NCI-H1930 (cell line): ENCODE measurements at regions not wholly inside any gene's neighbourhood (a gene's known extent, or its start where the extent isn't known, plus 50 kb on each side); places are given as distances from the start of the nearest gene placed in this dataset.

Experiments used
- DNase-seq, 2 experiments: peaks; one replicate each; lab custom pipeline; 2025; lab: John Stamatoyannopoulos, UW

DNA sequence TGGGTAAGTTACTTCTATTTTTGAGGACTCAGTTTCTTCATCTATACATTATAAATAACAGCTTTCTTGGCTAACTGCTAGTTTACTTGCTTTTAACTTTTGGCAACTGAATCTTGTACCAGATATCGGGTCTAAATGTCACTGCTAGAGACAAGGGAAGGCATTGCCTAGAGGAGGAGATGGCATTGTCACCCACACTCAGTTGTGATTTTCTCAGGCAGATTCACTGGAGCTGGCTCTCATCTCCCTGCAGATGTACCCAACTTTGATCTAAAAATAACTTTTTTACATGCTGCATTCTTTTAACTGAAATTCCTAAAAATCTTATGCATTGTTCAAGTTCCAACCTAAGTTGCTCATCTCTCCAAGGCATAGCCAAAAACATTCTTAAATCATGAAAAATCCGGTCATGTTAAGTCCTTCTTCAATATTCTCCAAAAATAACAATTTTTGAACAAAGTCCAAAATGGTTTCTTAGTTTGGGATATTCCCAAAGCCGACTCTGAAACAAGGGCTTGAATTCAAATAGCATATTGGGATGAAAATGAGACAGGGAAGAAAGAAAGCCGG is 469.0 kb upstream of the BOD1L1 start:
- DNase-seq, result no peak

GRCh38 chr4:14100349-14100748 is 472.8 kb upstream of the BOD1L1 start:
- DNase-seq, result no peak

DNA sequence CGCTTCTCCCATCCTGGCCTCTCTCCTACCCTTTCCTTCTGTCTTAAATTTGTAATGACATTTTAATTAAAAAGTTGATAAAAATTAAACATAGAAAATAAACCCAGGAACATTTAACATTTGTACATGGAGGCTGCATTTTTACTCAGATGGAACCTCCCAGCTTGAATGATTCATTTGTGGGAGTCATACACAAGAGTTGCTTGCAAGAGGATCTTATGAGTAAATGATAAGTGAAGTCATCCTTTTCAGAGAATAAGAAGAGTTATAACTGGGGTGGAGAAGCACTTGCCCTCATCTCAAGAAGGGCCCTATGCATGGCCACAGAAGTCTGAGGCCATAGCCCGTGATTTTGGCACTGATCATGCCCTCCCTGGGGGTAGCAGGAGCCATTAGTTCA is 482.9 kb upstream of the BOD1L1 start:
- DNase-seq, result no peak

- DNase-seq, result no peak
These were observed 484.2 kb upstream of the BOD1L1 start for GRCh38 chr4:14111730-14112181.

DNA sequence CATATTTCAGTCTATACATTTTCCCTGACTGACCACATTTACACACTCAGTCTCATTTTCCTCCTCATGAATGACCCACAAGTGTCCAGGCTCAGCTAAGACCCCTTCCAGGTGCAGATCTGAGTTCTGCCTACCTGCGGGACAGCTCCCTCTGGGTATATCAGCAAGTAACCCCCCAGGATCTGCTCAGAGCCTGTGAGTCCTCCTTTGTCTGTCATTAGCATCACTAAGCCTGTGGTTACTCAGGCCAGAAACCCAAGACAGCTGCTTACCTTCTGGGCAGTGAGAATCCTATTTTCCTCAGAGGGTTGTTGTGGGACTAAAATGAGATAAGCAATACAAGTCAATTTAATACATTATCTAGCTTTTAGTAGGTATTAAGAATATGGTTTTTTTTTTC is 487.6 kb upstream of the BOD1L1 start:
- no peak for DNase-seq

DNA sequence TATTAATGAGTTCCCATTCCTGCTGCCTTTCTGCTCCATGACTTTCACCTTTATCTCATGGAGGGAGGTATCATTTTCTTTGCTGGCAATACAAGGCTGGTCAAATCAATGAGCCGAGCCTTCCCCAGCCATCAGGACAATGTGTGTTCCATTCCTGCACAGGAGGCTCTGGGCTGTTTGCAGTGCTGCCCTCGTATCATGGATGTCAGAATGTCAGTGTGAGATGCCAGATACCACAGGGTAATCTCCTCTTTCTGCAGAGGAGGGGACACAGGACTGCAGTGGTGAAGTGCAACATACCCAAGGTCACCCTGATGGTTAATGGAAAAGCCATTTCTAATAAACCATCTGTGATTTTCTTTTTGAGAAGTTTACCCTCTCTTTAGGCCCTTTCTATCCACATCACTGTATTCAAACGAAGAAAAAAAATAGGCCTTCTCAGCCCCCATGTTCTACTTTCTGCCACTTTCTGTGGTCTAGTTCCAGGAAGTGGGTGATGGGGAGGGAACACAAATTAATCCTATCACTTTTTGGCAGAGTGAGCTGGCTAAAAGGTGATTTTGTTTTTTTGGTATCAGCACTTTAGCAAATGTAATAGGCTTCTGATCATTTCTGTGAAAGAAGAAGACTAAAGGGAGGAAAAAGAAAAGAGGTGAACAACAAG is 490.2 kb upstream of the BOD1L1 start:
- DNase-seq, result no peak

DNA sequence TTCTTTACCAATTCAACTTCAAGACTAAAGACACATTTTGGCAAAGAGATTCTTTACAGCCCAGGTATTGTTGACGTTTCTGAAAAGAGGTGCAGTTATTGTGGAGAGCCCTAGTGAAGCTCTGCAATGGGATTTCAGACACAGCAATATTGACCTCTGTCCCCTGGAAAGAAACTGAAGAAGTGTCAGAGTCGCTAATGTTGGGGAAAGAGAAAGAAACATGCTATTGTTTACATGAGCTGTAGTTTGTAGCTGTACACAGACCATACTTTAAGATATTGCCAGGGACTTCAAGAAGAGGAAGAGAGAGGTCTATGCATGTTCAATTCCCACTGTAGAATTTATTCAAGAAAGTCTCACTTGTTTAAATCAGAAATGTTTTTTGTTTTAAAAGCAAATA is 497.3 kb upstream of the BOD1L1 start:
- DNase-seq, result no peak

- no peak for DNase-seq
These were observed 498.0 kb upstream of the BOD1L1 start for GRCh38 chr4:14125375-14126129.

DNA sequence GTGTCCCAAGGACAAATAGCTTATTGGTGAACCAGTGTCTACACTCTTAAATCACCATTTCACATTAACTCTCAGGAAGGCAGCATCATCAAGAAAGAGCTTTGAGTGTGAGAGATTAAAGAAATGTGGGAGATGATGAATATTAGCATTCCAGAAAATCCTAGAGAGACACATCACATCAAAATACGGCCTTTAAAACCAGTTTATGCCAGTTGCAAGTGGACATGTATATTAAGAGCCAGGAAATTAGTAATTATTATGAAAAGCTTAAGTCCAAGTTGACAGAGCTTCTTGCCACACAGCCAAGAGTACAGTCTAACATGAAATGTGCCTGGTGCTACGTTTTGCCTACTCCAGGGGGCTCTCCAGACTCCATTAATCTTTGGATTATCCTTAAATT is 503.0 kb upstream of the BOD1L1 start:
- no peak for DNase-seq

DNA sequence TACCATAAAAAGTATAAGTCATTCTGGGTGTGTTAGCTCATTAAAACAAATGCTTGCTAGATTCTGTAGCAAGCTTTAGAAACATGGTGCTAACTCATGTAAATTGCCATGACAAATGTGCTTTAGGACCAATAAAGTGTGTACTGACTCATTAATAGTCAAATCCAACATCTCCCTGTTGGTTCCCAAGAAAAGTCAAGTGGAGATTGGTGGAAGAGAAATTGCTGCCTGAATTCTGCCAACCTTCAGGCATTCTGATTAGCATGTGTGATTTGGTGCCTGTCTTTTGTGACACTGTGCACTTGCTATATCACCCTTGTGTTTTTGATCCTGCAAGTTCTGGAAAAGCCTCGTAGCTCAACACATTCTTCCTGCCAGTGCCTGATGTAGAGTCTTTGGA is 503.8 kb upstream of the BOD1L1 start:
- DNase-seq, result no peak

DNA sequence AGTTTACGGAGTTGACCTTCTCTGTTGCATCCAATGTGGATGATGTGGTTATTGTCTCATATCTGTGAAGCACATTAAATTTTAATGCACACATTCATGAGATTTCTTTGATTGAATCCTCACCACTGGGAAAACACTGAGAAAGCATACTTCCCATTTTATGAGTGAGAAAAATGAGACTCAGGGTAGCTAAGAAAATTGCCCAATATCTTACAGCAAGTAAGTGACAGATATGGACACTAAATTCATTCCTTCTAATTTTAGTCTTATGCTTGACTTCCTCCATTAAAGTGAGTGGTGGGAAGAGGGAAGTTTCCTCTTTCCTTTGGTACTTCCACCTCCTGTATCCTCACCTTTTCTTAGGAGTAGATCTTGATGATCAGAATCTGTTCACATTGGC is 504.8 kb upstream of the BOD1L1 start:
- DNase-seq, result no peak

DNA sequence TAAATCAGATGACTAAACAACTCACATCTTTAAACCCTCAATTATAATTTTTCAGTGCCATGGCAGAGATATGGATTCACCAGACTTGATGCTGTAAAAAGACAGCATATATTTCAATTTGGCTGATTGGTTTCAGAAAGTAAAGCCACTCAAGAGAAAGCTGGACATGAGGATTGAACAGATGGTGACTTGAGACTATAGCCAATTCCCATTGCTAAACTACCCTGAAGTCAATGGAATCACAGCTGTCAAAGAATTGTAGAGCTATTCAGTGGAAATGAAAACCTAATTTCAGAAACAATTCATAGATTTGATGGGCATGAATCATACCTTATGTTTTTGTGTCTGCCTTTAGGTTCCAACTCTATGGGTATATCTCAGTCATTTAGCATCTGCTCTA is 510.6 kb upstream of the BOD1L1 start:
- DNase-seq, result no peak

- DNase-seq, result no peak
These were observed 516.4 kb upstream of the BOD1L1 start for GRCh38 chr4:14143892-14144291.

DNA sequence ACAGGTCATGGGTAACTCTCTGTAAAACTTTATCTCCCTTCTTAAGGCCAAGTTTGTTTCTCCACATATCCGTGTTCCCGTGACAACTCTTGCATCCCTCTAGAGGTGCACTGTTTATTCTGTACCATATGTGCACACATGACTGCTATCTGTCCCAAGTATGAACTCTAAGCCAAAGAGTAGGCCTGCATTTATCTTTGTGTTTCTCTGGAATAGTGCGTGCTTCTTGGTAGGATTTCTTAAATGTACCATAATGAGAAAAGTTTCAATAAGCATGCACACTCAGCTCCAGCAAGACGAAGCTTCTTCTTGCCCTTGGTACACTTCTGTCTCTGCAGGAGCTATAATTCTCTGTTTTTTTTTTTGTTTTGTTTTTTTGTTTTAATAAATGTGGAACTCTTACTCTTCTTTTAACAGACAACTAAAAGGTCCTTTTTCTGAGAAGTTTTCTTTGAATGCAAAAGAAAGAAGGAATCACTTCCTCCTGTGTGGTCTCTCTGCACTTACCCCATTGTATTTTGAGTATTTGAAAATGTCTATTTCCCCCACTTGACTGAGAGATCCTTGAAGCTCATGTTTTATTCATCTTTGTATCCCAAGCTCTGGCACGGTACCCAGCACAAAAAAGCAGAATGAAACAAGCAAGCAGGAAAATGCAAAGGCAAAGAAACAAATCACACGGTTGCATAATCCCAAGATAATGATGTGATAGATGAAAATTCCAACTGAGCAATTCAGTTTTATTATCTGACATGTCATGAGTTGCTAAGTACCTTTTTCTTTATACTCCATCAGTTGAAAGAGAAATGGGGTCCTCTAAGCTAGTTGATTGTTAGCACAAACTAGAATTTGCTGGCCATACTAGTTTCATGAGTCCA is 521.9 kb upstream of the BOD1L1 start:
- DNase-seq, result no peak

- DNase-seq, result no peak
These were observed 523.6 kb upstream of the BOD1L1 start for GRCh38 chr4:14151101-14151500.

DNA sequence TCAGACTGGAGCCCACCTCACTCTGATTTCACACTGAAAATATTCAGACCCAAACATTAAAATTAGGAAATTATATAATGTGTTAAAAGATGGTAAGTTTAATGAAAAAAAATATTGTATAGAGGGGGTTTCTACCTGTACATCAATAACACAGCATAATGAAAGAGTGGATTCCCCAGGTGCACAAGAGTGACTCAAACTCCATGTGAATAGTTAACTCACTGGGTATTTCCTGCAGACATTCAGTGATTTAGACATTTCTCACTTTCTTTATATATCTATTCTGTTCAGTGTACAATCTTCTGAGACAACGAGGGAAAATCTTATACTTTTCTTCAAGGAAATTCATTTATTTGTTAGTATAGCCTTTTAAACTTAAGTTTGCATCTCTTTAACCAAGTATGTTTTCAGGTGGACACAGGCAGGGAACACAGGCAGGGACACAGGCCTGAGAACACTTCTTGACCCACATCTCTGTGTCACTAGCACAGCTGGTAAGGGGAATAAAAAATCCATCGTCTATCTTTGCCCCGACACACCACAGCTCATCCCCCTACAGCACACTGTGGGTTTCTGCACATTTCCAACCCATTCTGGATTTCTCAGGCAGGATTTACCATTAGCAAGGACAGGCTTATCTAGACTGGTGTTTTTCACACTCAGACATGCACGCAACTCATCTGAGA is 525.5 kb upstream of the BOD1L1 start:
- no peak for DNase-seq

DNA sequence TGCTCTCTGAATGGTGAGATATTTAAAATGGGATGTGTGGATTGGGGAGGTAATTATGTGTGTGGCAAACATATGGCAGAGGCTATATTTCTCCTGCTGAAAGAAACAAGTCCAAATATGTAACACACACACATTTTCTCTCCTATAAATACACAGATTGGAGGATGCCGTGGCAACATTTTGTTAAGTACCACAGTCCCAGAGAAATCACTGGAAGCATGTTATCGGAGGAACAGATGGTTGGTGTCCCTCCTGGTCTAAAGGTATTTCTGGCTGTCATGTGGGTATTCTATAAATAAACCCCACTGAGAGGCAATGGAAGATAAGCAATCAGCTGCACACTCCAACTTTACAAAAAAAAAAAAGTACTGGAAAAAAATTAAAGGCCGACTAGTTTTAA is 528.3 kb upstream of the BOD1L1 start:
- DNase-seq, result no peak

DNA sequence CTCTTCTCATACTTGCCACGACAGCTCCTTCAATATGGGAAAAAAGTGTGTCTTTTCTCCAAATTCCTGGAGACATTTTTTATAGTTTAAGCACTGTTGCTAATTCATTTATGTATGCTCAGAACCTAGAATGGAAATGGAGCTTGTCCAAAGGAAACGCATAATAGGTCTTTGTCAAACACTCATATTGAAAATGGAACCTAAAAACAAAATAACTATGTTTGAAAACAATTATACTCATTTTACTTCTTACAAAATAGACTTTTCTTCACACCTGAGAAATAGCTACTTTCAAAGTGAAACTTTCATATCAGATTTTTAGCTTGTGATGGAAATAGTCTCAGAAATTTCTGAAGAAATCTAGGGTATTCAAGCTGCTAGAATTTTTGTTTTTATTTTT is 529.7 kb upstream of the BOD1L1 start:
- no peak for DNase-seq

DNA sequence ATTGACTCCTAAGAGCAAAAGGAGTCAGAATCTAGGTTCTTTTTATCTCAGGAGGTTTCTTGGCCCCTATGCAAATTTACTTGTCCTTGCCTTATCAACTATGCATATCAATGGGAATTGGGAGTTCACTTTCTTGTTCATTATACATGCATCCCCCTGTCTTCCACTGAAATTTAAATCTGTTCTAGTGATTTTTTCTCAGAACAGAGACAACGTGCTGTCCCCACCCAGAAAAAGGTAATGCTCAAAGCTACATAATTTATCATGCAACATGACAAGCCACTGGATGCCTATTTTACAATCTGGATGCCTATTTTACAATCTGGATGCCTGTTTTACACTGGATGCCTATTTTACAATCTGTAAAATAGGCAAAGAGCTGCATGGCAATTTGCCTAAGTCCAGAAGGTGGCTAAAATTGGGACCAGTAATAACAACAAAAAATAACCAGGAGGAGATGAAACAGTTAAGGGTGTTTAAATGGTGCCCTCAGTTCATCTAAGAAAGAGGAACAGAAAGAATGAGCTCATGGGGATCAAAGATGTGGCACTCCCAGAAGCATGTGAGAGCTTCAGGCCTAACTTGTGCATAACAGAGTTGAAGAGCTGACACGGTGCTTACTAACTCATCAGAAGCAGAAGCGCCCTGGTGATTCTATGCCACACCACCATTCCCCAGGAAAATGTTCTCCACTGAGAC is 537.8 kb upstream of the BOD1L1 start:
- no peak for DNase-seq

- DNase-seq, result no peak
These were observed 540.5 kb upstream of the BOD1L1 start for GRCh38 chr4:14167876-14168510.

DNA sequence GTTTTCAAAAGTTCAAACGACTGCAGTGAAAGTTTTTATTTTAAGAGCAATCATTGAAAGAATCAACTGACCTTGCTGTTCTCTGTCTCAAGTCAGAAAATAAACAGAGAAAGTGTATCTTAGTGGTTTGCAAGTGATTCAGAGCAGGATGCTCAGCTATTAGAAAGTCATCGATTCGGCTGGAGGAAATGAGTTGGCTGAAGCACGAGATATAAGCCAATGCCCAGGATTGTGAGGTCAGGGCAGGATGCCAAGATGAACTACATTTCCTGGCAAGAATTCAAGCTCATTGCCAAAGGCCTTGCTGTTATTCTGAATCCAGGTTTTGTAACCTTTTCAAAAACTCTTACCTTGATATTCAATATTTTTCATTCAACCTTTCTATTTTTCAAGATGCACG is 541.4 kb upstream of the BOD1L1 start:
- no peak for DNase-seq
